GM06990 (cell line): ENCODE measurements at regions not wholly inside any gene's neighbourhood (a gene's known extent, or its start where the extent isn't known, plus 50 kb on each side); places are given as distances from the start of the nearest gene placed in this dataset.

Experiments
- DNase-seq: peaks from one replicate; pipeline ENCODE4 v3.0.0-alpha.2; 2011; ENCODE audit not compliant: insufficient read length; ENCODE audit errors: extremely low read depth
- H3K27me3 ChIP-seq: replicated peaks from 2 replicates; pipeline ENCODE4 v1.6.0; 2011; ENCODE audit warnings: low read length; ENCODE audit not compliant: control insufficient read depth, insufficient read depth
- H3K36me3 ChIP-seq: 2 replicates; pipeline ENCODE4 v1.5.1; 2011; ENCODE audit warnings: low read length; ENCODE audit not compliant: control insufficient read depth, insufficient read depth
- H3K4me3 ChIP-seq: replicated peaks from 2 replicates; pipeline ENCODE4 v1.5.1; 2011; ENCODE audit warnings: low read depth, mild to moderate bottlenecking, control low read depth, low read length
- TF ChIP-seq, protein P1 (sequence below): IDR thresholded peaks from 2 replicates; pipeline ENCODE4 v1.5.1; 2011; ENCODE audit warnings: low read length, control low read depth, mild to moderate bottlenecking, inconsistent platforms; ENCODE audit not compliant: insufficient read depth, poor library complexity, severe bottlenecking

DNA sequence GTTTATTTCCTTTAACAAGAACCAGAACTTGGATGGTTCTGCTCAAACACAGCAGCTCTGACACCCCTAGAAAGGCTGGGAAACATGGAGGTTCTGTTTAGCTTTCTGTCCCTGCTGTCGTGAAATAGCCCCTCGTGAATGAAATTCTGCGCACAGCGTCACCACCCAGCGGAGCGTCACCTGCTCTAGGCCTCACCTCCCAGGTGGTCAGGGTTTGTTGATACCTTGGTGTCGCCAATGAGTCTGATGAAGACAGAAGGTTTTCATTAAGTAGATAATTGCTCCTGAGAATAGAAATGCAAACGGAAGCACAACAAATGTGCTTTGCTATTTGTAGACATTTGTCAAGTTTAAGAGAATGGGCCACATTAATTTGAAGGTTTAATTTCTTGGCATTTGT, 135.1 kb downstream of the EDN3 start:
- DNase-seq: no peak
- TF ChIP-seq, protein P1, sequence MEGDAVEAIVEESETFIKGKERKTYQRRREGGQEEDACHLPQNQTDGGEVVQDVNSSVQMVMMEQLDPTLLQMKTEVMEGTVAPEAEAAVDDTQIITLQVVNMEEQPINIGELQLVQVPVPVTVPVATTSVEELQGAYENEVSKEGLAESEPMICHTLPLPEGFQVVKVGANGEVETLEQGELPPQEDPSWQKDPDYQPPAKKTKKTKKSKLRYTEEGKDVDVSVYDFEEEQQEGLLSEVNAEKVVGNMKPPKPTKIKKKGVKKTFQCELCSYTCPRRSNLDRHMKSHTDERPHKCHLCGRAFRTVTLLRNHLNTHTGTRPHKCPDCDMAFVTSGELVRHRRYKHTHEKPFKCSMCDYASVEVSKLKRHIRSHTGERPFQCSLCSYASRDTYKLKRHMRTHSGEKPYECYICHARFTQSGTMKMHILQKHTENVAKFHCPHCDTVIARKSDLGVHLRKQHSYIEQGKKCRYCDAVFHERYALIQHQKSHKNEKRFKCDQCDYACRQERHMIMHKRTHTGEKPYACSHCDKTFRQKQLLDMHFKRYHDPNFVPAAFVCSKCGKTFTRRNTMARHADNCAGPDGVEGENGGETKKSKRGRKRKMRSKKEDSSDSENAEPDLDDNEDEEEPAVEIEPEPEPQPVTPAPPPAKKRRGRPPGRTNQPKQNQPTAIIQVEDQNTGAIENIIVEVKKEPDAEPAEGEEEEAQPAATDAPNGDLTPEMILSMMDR: no peak
- Histone ChIP-seq H3K27me3 (no peaks in the 10 kb centered on the region; the same call in 1 of the 2 replicates), H3K36me3 (no peaks in the 10 kb centered on the region), H3K4me3 (no peak overlapping the region)

DNA sequence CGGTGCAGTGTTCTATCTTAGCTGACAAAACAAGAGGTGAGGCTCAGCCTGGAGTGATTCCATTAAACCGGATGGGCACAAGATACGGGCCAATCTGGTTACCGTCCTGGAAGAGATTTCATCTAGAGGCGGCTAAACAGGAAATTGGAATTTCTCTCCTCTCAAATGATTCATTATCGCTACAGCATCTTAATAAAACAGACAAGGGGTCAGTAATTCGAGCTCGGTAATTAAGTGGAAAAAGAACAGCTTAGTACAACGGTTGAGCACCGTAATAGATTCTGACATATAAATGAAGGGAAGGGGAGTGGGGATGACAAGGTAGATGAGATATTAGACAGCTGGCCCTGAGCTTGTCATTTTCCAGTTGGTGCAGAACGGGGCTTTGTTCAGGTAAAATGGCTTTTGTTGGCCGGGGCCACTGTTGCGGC, 137.2 kb downstream of the EDN3 start:
- Histone ChIP-seq H3K27me3 (no peaks in the 10 kb centered on the region; the same call in 1 of the 2 replicates), H3K4me3 (no peak overlapping the region), H3K36me3 (no peaks in the 10 kb centered on the region)
- TF ChIP-seq, protein P1: no peak
- DNase-seq: no peak

DNA sequence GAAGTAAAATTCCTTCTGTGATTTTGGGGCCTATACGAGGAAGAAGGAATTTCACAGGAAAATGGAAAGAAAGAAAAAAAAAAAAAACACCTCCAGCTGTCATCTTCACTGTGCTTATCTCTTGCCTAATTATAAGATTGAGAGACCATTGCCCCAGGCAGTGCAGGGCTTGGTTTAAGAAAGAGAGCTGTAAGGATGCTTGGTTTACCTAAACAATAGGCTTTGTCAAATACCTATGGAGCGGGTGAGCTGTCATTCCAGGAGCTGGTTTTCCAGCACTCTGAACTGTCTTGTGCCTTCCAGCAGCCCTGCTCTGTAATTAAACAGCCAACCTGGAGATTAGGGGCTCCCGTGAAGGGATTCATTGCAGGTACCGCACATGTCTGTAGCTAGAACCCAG, 137.8 kb downstream of the EDN3 start:
- Histone ChIP-seq H3K27me3 (no peaks in the 10 kb centered on the region; the same call in 1 of the 2 replicates), H3K4me3 (no peak overlapping the region), H3K36me3 (no peaks in the 10 kb centered on the region)
- DNase-seq: no peak
- TF ChIP-seq, protein P1: no peak

DNA sequence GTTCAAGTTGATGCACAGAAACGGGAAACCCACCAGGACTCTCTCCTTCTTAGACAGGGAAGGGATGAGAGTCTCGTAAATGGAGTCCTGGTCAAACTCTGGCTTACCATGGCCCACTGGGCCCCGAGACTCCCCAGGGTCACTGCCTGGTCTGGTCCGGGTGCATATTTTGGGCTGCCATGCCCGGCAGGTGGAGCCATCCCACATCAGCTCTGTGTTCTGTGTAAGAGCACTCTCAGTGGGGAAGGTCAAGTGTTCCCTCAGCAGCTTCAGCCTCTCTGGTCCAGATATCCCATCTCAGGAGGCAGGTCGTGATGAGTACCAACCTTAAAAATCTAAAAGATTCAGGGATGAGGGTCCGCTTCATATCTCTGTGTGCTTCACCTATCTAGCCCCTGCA, 138.8 kb downstream of the EDN3 start:
- Histone ChIP-seq H3K27me3 (no peaks in the 10 kb centered on the region; the same call in 1 of the 2 replicates), H3K4me3 (no peak overlapping the region), H3K36me3 (no peaks in the 10 kb centered on the region)
- DNase-seq: no peak
- TF ChIP-seq, protein P1: peak; percentile 29

DNA sequence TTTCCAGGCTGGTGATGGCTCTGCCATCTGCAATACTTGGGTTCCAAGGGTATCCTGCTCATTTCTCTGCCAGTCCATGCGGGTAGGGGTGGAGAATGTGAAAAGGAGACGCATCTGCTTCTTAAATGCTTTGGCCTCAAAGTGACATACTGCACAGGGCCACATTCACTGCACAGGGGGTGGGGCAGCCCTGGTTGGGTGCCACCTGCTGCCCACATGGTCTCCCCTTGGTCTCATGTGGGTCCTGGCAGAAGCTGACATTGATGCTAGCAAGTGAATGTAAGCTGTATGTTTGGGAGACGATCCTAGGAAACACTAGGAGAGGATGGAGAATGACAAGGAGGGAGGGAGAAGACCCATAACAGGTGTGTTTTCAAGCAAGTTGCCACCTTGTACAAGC, 140.9 kb downstream of the EDN3 start:
- H3K27me3 ChIP-seq: no peaks in the 10 kb centered on the region; the same call in none of the 2 replicates
- no peak for DNase-seq
- no peak overlapping the region for H3K4me3 ChIP-seq
- TF ChIP-seq, protein P1: no peak
- H3K36me3 ChIP-seq: no peaks in the 10 kb centered on the region
